Endothelial cell (in vitro differentiated cells): ENCODE measurements at regions not wholly inside any gene's neighbourhood (a gene's known extent, or its start where the extent isn't known, plus 50 kb on each side); places are given as distances from the start of the nearest gene placed in this dataset.

Experiments used
- DNase-seq: peaks from one replicate; pipeline ENCODE4 v3.0.0; 2021; ENCODE audit warnings: low spot score
- H3K27ac Mint-ChIP-seq: one replicate; pipeline ENCODE4 v1.8.0; 2021; ENCODE audit warnings: mixed read lengths, inconsistent platforms; ENCODE audit not compliant: unreplicated experiment
- H3K27me3 Mint-ChIP-seq: one replicate; pipeline ENCODE4 v1.8.0; 2021; ENCODE audit warnings: mild to moderate bottlenecking, moderate library complexity, mixed read lengths, inconsistent platforms; ENCODE audit not compliant: unreplicated experiment
- H3K36me3 Mint-ChIP-seq: one replicate; pipeline ENCODE4 v1.8.0; 2021; ENCODE audit warnings: mild to moderate bottlenecking, low read depth, mixed read lengths, inconsistent platforms; ENCODE audit not compliant: unreplicated experiment
- H3K4me1 Mint-ChIP-seq: one replicate; pipeline ENCODE4 v1.8.0; 2021; ENCODE audit warnings: mild to moderate bottlenecking, mixed read lengths, inconsistent platforms; ENCODE audit not compliant: unreplicated experiment
- H3K4me3 Mint-ChIP-seq: one replicate; pipeline ENCODE4 v1.8.0; 2021; ENCODE audit warnings: mild to moderate bottlenecking, mixed read lengths, inconsistent platforms; ENCODE audit not compliant: unreplicated experiment
- H3K9me3 Mint-ChIP-seq: one replicate; pipeline ENCODE4 v1.8.0; 2021; ENCODE audit warnings: mixed read lengths, inconsistent platforms; ENCODE audit not compliant: unreplicated experiment
- TF ChIP-seq, protein P1 (sequence below): fragments of 200-600 bp; sonication (generic); IDR thresholded peaks from one replicate; pipeline ENCODE4 v1.5.0; 2021; ENCODE audit warnings: antibody characterized with exemption; ENCODE audit not compliant: unreplicated experiment

- H3K4me1 Mint-ChIP-seq = no peaks in the 10 kb centered on the region
- no peak overlapping the region for H3K4me3 Mint-ChIP-seq
- H3K9me3 Mint-ChIP-seq = no peaks in the 10 kb centered on the region
- DNase-seq = no peak
- no peak overlapping the region for H3K27ac Mint-ChIP-seq
- H3K27me3 Mint-ChIP-seq = no peaks in the 10 kb centered on the region
- TF ChIP-seq, protein P1, sequence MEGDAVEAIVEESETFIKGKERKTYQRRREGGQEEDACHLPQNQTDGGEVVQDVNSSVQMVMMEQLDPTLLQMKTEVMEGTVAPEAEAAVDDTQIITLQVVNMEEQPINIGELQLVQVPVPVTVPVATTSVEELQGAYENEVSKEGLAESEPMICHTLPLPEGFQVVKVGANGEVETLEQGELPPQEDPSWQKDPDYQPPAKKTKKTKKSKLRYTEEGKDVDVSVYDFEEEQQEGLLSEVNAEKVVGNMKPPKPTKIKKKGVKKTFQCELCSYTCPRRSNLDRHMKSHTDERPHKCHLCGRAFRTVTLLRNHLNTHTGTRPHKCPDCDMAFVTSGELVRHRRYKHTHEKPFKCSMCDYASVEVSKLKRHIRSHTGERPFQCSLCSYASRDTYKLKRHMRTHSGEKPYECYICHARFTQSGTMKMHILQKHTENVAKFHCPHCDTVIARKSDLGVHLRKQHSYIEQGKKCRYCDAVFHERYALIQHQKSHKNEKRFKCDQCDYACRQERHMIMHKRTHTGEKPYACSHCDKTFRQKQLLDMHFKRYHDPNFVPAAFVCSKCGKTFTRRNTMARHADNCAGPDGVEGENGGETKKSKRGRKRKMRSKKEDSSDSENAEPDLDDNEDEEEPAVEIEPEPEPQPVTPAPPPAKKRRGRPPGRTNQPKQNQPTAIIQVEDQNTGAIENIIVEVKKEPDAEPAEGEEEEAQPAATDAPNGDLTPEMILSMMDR = no peak
- no peaks in the 10 kb centered on the region for H3K36me3 Mint-ChIP-seq
These were observed 75.0 kb downstream of the NR2F1 start for GRCh38 chr5:93658044-93658443.

- no peak for DNase-seq
- Mint-ChIP-seq H3K27ac (no peak overlapping the region), H3K4me1 (no peaks in the 10 kb centered on the region), H3K9me3 (no peaks in the 10 kb centered on the region), H3K4me3 (no peak overlapping the region), H3K36me3 (no peaks in the 10 kb centered on the region), H3K27me3 (no peaks in the 10 kb centered on the region)
- TF ChIP-seq, protein P1 = no peak
These were observed 71.7 kb downstream of the NR2F1 start for GRCh38 chr5:93654676-93655075.

GRCh38 chr5:93653716-93654115 is 70.7 kb downstream of the NR2F1 start:
- H3K9me3 Mint-ChIP-seq = no peaks in the 10 kb centered on the region
- DNase-seq = no peak
- H3K4me1 Mint-ChIP-seq = no peaks in the 10 kb centered on the region
- no peaks in the 10 kb centered on the region for H3K27me3 Mint-ChIP-seq
- no peak overlapping the region for H3K27ac Mint-ChIP-seq
- no peaks in the 10 kb centered on the region for H3K36me3 Mint-ChIP-seq
- TF ChIP-seq, protein P1 = no peak
- H3K4me3 Mint-ChIP-seq = no peak overlapping the region

GRCh38 chr5:93649234-93649900 is 66.3 kb downstream of the NR2F1 start:
- H3K9me3 Mint-ChIP-seq = no peaks in the 10 kb centered on the region
- TF ChIP-seq, protein P1 = no peak
- H3K4me1 Mint-ChIP-seq = no peaks in the 10 kb centered on the region
- no peak for DNase-seq
- no peaks in the 10 kb centered on the region for H3K27me3 Mint-ChIP-seq
- H3K36me3 Mint-ChIP-seq = no peaks in the 10 kb centered on the region
- no peak overlapping the region for H3K27ac Mint-ChIP-seq
- H3K4me3 Mint-ChIP-seq = no peak overlapping the region

DNA sequence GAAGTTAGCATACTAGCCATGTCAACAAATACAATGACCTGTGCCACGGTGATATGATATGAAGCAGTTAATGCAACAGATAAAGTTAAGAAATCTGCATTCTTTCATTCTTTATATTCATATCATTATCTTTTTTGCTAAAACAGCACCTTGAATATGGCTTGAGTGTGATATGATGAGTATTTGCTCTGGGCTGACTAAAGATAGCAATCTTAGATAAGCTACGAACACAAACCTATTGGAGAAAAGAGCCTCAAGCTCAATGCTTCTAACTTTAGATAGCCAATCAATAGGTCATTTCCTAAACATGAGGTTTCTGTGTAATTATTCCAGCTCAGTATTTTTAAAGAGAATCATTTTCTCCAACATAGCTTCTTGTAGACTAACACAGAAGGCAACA is 61.7 kb downstream of the NR2F1 start:
- TF ChIP-seq, protein P1 = no peak
- Mint-ChIP-seq H3K27ac (no peak overlapping the region), H3K4me3 (no peak overlapping the region), H3K27me3 (no peaks in the 10 kb centered on the region), H3K9me3 (no peaks in the 10 kb centered on the region), H3K36me3 (no peaks in the 10 kb centered on the region), H3K4me1 (no peaks in the 10 kb centered on the region)
- DNase-seq = no peak
